ENCODE measurements at regions not wholly inside any gene's neighbourhood (a gene's known extent, or its start where the extent isn't known, plus 50 kb on each side); places are given as distances from the start of the nearest gene placed in this dataset.

DNA sequence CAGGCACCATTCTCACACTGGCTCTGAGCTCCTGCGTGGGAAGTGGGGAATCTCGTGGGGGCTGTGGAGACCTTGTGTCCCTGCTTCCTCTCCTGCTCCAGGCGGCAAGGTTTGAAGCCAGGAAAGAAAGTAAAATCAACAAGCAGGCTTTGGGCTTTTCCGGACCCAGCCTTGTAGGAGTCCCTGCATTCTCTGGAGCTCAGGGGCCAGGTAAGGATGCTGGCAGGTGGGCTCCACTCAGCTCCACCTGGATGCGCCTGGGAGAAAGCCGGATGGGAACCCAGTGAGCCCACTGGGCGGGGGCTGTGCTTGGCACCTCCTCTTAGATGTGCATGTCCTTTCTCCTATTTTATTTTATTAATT is 362.5 kb downstream of the SEC14L1 start:
- no peaks in the 10 kb centered on the region for H3K4me1 ChIP-seq
- peaks cover 0 to 11% of the 10 kb centered on the region in 2 donors for H3K36me3 ChIP-seq
- H3K27ac ChIP-seq = no peak overlapping the region
- no peaks in the 10 kb centered on the region for H3K9me3 ChIP-seq
- DNase-seq (ENCODE audit: extremely low spot score in 2 of 2) = no peak
- no peak overlapping the region for H3K4me3 ChIP-seq
- H3K27me3 ChIP-seq = no peaks in the 10 kb centered on the region
- intact Hi-C loops (cut with DNase I) = no loop called here
- TF ChIP-seq POLR2A (IDR thresholded peaks at IDR 0.05) (no peak), POLR2AphosphoS5 (IDR thresholded peaks at IDR 0.05; ENCODE audit: insufficient read depth in 1 of 2, low read depth in 1 of 2) (no peak)
- TF ChIP-seq, protein P1, sequence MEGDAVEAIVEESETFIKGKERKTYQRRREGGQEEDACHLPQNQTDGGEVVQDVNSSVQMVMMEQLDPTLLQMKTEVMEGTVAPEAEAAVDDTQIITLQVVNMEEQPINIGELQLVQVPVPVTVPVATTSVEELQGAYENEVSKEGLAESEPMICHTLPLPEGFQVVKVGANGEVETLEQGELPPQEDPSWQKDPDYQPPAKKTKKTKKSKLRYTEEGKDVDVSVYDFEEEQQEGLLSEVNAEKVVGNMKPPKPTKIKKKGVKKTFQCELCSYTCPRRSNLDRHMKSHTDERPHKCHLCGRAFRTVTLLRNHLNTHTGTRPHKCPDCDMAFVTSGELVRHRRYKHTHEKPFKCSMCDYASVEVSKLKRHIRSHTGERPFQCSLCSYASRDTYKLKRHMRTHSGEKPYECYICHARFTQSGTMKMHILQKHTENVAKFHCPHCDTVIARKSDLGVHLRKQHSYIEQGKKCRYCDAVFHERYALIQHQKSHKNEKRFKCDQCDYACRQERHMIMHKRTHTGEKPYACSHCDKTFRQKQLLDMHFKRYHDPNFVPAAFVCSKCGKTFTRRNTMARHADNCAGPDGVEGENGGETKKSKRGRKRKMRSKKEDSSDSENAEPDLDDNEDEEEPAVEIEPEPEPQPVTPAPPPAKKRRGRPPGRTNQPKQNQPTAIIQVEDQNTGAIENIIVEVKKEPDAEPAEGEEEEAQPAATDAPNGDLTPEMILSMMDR (IDR thresholded peaks at IDR 0.05) = no peak

DNA sequence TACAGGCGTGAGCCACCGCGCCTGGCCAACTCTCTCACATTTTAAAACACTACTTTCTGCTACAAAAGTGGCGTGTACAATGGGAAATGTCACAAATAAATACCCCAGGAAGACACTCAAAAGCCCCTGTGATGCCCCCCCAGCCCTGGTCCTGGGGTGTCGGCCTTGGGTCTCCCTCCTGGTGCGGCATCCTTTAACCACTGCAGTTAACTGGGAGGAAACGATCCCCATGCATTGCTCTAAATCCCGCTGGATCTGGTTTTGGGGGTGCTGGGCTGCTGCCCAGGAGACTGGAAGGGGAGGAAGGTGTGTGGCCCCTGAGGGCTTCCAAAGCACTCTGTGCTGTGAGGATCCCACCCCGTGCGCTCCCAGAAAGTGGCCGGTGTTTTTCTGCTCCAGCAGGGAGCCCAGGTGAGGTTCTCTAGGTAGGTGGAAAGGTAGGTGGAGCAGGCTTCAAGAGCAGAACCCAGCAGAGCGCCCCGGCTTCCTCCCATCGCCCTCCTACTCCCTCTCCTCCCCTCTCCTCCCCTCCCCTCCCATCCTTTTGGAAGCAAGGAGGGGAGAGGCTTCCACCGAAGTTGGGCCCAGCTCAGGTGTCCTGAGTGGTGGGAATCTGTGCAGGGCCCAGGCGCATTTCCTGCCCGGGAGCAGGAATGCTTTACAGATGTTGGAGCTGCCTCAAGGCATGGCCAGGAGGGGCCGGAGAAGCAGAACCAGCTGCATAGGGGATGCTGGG is 363.3 kb downstream of the SEC14L1 start:
- no peak for TF ChIP-seq POLR2A (IDR thresholded peaks at IDR 0.05)
- TF ChIP-seq, protein P1 (IDR thresholded peaks at IDR 0.05) = no peak
- no peak for TF ChIP-seq POLR2AphosphoS5 (IDR thresholded peaks at IDR 0.05; ENCODE audit: insufficient read depth in 1 of 2, low read depth in 1 of 2)
- intact Hi-C loops (cut with DNase I) = no loop called here
- H3K36me3 ChIP-seq = peaks cover 0 to 6% of the 10 kb centered on the region in 2 donors
- H3K9me3 ChIP-seq = no peaks in the 10 kb centered on the region
- H3K27me3 ChIP-seq = no peaks in the 10 kb centered on the region
- no peak for DNase-seq (ENCODE audit: extremely low spot score in 2 of 2)
- no peak overlapping the region for H3K27ac ChIP-seq
- H3K4me3 ChIP-seq = no peak overlapping the region
- no peaks in the 10 kb centered on the region for H3K4me1 ChIP-seq

DNA sequence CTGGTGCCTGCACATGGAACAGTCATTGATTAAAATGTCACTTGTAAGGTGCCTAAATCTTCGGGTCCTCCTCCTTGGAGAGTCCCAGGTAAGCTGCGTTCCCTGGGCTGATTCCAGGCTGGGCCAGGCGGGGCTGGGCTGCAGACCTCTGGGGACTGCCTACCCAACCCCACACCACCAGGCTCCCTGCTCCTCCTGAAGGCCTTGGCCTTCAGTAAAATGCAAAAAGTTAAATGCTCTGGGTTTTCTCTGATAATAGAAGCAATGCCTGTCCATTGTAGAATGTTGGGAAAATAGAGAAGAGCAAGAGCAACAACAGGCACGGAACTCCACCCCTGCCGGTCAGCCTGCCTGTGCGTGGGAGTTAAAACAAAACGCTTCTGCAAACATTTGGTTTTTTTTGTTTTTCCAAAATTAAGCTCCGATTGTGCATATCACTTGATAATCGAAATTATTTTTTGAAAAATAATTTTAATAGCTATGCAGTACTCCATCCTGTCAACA is 363.9 kb downstream of the SEC14L1 start:
- Histone ChIP-seq H3K36me3 (no peaks in the 10 kb centered on the region), H3K4me1 (no peaks in the 10 kb centered on the region), H3K4me3 (no peak overlapping the region), H3K27me3 (no peaks in the 10 kb centered on the region), H3K27ac (no peak overlapping the region), H3K9me3 (no peaks in the 10 kb centered on the region)
- DNase-seq (ENCODE audit: extremely low spot score in 2 of 2) = no peak
- intact Hi-C loops (cut with DNase I) = no loop called here
- TF ChIP-seq, protein P1 (IDR thresholded peaks at IDR 0.05) = no peak

DNA sequence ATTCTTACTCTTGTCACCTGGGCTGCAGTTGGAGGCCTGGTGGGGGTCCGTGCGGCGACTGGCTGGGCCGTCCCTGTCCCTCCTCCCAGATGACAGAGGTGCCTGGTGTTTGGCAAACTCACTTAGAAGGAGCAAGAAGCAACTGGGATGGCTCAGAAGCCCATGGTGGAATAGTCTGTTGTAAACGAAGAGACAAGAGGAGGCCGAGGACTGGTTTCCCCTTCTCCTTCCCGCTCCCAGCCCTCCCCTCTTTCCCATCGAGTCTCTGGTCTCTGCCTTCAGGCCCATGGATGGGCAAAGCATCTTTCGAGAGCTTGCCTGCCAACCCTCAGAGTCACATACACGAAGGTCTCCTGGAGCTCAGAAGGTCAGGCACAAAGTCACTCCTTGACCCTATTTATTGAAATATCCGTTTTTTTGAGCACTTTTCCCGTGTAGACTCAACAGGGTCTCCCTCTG is 364.4 kb downstream of the SEC14L1 start:
- no peak for TF ChIP-seq POLR2A (IDR thresholded peaks at IDR 0.05)
- TF ChIP-seq POLR2AphosphoS5 (IDR thresholded peaks at IDR 0.05; ENCODE audit: insufficient read depth in 1 of 2, low read depth in 1 of 2) = no peak
- TF ChIP-seq, protein P1 (IDR thresholded peaks at IDR 0.05) = no peak
- Histone ChIP-seq H3K36me3 (no peaks in the 10 kb centered on the region), H3K27me3 (no peaks in the 10 kb centered on the region), H3K27ac (no peak overlapping the region), H3K9me3 (no peaks in the 10 kb centered on the region), H3K4me1 (no peaks in the 10 kb centered on the region), H3K4me3 (no peak overlapping the region)
- intact Hi-C loops (cut with DNase I) = no loop called here
- no peak for DNase-seq (ENCODE audit: extremely low spot score in 2 of 2)

DNA sequence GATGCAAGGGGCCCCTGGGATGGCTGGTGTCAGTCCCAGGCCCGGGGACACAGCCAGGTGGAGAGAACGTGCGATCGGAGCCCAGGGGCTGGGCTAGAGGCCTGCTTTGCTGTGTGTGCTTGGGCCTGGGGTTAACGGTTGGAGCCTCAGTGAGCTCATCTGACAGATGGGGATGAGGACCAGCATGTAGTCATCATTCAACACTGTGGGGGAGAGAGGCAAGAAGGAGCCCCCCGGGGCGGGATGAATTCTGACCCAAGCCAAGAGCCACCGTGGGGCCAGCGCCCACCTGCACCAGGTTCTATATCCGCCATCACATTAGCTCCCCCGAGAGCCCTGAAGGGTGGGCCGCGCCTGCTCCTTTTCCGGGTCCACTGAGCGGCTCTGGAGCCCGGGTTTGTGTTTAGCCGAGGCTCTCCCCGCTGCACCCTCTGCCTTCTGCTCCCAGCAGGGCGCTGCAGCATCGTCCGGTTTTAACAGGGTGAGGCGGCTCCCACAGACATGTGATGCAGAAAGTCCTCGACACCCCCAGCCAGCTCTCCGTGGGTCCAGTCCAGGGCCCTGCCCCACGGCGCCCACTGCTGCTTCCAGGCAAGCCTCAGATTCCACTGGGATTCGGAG is 365.7 kb downstream of the SEC14L1 start:
- Histone ChIP-seq H3K4me3 (no peak overlapping the region), H3K27ac (no peak overlapping the region), H3K36me3 (no peaks in the 10 kb centered on the region), H3K9me3 (no peaks in the 10 kb centered on the region), H3K27me3 (no peaks in the 10 kb centered on the region), H3K4me1 (no peaks in the 10 kb centered on the region)
- no peak for DNase-seq (ENCODE audit: extremely low spot score in 2 of 2)
- TF ChIP-seq, protein P1 (IDR thresholded peaks at IDR 0.05) = no peak
- no peak for TF ChIP-seq POLR2AphosphoS5 (IDR thresholded peaks at IDR 0.05; ENCODE audit: insufficient read depth in 1 of 2, low read depth in 1 of 2)
- TF ChIP-seq POLR2A (IDR thresholded peaks at IDR 0.05) = no peak
- intact Hi-C loops (cut with DNase I) = no loop called here

Data from vagina (tissue), 2 donors.